HG03378 (cell line): ENCODE measurements at regions not wholly inside any gene's neighbourhood (a gene's known extent, or its start where the extent isn't known, plus 50 kb on each side); places are given as distances from the start of the nearest gene placed in this dataset.

Experiments used
- ATAC-seq: cut with Tn5 transposase; IDR thresholded peaks from one replicate; pipeline ENCODE4 v1.9.1; 2021; ENCODE audit warnings: mild to moderate bottlenecking, moderate library complexity; ENCODE audit not compliant: unreplicated experiment

DNA sequence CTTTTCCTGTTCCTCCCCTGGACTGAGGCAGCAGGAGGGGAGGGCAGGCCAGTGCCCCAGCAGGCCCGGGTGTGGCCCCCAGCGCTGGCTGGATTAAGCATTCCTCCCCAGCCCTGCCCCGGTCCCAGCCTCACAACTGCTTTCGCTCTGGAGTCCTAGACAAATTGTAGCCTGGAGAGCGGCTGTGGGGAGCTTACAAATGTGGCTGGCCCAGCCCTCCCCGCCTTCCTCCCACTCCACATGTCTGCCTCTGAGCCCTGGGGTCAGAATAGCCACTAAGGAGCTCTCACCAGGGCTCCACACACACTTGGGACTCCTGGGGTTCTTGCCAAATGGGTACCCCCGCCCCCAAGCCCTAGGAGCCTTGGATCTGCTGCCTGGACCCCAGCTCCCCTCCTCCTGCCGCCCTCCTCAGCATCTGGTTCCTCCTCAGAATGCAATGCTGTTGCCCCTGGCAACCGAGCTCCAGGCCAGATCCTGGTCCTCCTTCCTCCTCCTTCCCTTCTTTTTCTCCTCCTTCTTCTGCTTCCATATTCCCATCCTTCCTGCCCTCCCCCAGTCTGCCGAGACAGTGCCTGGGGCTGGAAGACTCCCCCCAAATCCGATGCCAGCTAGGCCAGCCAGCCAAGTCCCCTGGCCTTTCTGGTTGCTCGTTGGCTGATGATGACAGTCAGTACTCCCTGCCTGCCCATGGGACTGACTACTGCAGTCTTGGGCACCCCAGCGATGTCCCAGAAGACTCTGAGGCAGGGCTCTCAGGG is 91.1 kb downstream of the LINGO1 start:
- no peak for ATAC-seq

DNA sequence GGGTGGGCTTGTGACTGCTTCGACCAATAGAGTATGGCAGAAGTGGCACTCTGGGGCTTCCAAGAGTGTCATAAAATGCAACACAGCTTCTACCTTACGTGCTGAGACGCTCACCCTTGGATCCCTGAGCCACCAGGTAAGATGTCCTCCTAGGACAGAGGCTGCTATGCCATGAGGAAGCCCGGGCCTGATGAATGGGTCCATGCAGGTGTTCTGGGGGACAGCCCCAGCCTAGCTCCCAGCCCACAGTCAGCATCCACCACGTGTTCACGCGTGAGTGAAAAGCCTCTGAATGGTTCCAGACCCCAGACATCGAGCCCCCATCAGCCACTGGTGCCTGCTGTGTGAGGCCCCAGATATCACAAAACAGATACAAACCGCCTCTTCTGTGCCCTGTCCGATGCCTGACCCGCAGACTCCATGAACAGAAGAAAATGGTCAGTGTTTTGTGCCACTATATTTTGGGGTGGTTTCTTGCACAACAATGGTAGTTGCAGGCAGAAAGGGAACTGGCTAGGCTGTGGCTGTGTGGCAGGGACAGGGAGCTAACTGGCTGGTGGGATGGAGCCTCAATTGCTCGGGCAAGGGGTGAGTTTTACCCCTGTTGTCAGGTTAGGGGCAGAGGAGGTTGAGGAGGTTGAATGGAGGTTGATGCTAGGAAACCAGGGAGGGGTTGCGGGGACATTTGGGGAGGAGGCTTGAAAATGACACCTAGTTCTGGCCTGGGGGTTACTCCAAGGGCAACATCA is 92.2 kb downstream of the LINGO1 start:
- ATAC-seq: no peak

DNA sequence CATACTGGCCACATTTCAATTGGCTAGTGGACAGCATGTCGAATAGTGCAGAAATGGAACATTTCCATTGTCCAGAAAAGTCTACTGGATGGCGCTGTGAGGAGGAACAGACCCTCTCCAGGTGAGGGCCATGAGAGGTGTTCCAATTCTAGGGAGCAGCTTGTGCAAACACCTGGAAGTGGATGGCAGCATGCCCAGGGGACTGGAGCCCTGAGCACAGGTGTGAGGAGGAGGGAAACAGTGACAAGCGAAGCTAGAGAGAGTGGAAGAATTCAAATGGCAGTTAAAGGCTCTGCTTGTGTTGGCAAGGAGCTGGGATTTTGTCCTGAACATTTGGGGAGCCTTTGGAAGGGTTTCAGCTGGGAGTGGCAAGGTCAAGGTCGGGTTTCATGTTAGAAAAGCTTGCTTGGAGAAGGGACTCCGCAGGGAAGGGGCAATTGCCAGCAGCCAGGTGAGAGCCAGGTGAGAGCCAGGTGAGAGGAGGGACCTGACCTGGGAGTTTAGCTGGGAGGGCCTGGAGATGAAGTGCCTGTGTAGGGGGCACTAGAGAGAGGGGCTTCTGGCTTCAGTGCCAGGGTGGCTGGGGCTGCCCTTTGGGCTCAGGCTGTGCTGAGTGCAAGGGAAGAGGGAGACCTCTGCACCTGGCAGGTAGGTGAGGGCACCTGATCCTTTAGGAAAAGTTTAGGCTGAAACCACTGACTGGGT is 93.8 kb downstream of the LINGO1 start:
- no peak for ATAC-seq

DNA sequence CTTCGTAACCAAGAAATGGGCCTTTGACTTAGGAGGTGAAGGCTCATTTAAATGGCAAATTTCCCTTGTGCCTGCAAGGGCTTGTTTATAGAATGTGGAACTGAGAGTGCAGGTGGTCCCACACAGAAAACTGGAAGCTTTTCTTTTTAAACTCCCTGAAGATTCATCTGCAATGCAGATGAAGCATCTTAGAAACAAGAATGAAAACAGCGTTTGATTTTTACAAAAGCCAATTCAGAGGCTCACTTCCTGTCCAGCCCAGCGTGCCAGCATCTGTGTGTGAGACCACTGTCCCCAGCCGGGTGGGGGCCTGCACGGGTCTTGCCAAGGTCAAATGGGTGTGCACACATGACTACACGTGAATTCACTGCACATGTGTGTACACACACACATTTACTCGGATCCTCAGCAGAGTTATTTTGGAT is 94.7 kb downstream of the LINGO1 start:
- no peak for ATAC-seq

DNA sequence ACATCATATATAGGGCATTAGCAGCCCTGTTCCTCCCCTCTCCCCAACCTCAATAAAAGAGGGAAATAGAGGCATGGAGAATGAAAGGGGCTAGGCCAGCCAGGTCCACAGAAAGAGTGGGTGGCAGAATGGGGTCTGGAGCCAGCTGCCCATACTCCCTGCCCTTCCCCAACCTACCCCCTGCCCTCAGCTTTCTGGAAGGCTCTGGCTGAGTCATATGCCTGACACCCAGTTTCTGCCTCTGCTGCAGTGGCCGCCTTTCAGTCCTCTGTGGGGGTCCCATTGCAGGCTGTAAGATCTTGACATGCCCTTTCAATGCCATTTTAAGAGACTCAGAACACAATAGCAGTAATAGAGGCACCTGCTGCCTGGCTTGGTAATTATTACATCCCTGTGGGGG is 95.7 kb downstream of the LINGO1 start:
- no peak for ATAC-seq

DNA sequence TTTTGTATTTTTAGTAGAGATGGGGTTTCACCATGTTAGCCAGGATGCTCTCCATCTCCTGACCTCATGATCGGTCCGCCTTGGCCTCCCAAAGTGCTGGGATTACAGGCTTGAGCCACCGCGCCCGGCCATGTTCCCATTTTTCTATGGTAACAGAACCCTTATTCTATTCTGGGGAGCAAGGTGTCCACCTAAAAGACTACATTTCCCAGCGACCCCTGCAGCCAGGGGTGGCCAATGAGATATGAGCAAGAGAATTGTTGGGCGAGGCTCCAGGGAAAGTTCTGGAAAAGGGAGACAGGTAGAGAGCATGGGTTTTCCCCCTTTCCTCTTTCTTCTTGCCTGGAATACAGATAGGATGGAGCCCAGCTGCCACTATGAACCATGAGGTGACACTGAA is 96.9 kb downstream of the LINGO1 start:
- ATAC-seq: no peak
